CD4-positive, alpha-beta T cell (primary cell): ENCODE measurements at regions not wholly inside any gene's neighbourhood (a gene's known extent, or its start where the extent isn't known, plus 50 kb on each side); places are given as distances from the start of the nearest gene placed in this dataset.

Experiments
- ATAC-seq: fragments of 200-7000 bp; cut with Tn5 transposase; one replicate; pipeline ENCODE4 v1.10.0; 2022; ENCODE audit warnings: mild to moderate bottlenecking; ENCODE audit not compliant: poor library complexity
- CTCF ChIA-PET: fragments of 350-600 bp; sonication (Branson Sonifier 250); formaldehyde crosslinking; loops from one replicate; lab custom pipeline; 2021; ENCODE audit warnings: antibody characterized with exemption, inconsistent platforms; lab: Charles Lee
- POLR2A ChIA-PET: fragments of 350-600 bp; sonication (Branson Sonifier 250); formaldehyde crosslinking; loops from one replicate; lab custom pipeline; 2021; ENCODE audit warnings: antibody characterized with exemption, inconsistent platforms; lab: Charles Lee
- DNase-seq, 14 experiments: peaks; one replicate each; pipeline ENCODE4 v3.0.0-alpha.2; 2013 to 2020; ENCODE audit warnings: mixed read lengths in 2 of 14
- H3K27ac ChIP-seq, 2 donors: one replicate each; pipeline versions ENCODE4 v1.5.1 to v1.7.0; 2013; ENCODE audit warnings: low read length in 2 of 2, low read depth in 1 of 2, mild to moderate bottlenecking in 1 of 2
- H3K27me3 ChIP-seq, 2 experiments: 1 replicate in 1 of 2; 2 replicates in 1 of 2; pipeline versions ENCODE4 v1.6.1 to v1.7.0; 2013; ENCODE audit warnings: low read length in 2 of 2, control low read depth in 1 of 2, mild to moderate bottlenecking in 1 of 2, moderate library complexity in 1 of 2; ENCODE audit not compliant: insufficient read depth in 2 of 2, control insufficient read depth in 1 of 2
- H3K36me3 ChIP-seq: one replicate; pipeline ENCODE4 v1.6.1; 2013; ENCODE audit warnings: low read length, control low read depth; ENCODE audit not compliant: insufficient read depth
- H3K4me1 ChIP-seq: one replicate; pipeline ENCODE4 v1.6.1; 2013; ENCODE audit warnings: low read length, control low read depth; ENCODE audit not compliant: insufficient read depth
- H3K4me3 ChIP-seq: one replicate; pipeline ENCODE4 v1.5.1; 2013; ENCODE audit warnings: mild to moderate bottlenecking, low read length, moderate library complexity
- H3K9me3 ChIP-seq, 2 experiments: 1 replicate in 1 of 2; 2 replicates in 1 of 2; pipeline versions ENCODE4 v1.6.1 to v1.7.0; 2013; ENCODE audit warnings: low read length in 2 of 2, mild to moderate bottlenecking in 2 of 2, control low read depth in 1 of 2, moderate library complexity in 1 of 2; ENCODE audit not compliant: control insufficient read depth in 1 of 2, insufficient read depth in 1 of 2
- H3K27ac Mint-ChIP-seq: one replicate; pipeline ENCODE4 v1.8.0; 2020; ENCODE audit warnings: mixed read lengths
- H3K27me3 Mint-ChIP-seq: one replicate; pipeline ENCODE4 v1.8.0; 2021; ENCODE audit warnings: mixed read lengths
- H3K36me3 Mint-ChIP-seq: one replicate; pipeline ENCODE4 v1.8.0; 2021; ENCODE audit warnings: low read depth, mixed read lengths
- H3K4me1 Mint-ChIP-seq: one replicate; pipeline ENCODE4 v1.8.0; 2021; ENCODE audit warnings: low read depth, mixed read lengths
- H3K4me3 Mint-ChIP-seq: one replicate; pipeline ENCODE4 v1.8.0; 2020; ENCODE audit warnings: mild to moderate bottlenecking, mixed read lengths
- H3K9me3 Mint-ChIP-seq: one replicate; pipeline ENCODE4 v1.8.0; 2020; ENCODE audit warnings: mixed read lengths
- CTCF ChIP-seq: fragments of 200-600 bp; IDR thresholded peaks from one replicate; pipeline ENCODE4 v1.8.0; 2022; ENCODE audit warnings: antibody characterized with exemption, mild to moderate bottlenecking
- intact Hi-C, 2 experiments: fragments of 100-400 bp; cut with DNase I in 1 of 2; cut with micrococcal nuclease in 1 of 2; formaldehyde crosslinking; loops; one replicate each; pipeline versions ENCODE4 v1.15.1 to v1.9.0; 2023 to 2025; cut with DNase I, micrococcal nuclease

- no peak for TF ChIP-seq CTCF
- H3K27ac ChIP-seq = no peak overlapping the region
- peaks cover 0 to 13% of the 10 kb centered on the region in 2 experiments for H3K9me3 ChIP-seq
- no peaks in the 10 kb centered on the region for H3K36me3 ChIP-seq
- H3K9me3 Mint-ChIP-seq = no peaks in the 10 kb centered on the region
- ATAC-seq (no peak), DNase-seq (no peak)
- no peaks in the 10 kb centered on the region for H3K36me3 Mint-ChIP-seq
- no peaks in the 10 kb centered on the region for H3K4me1 ChIP-seq
- CTCF ChIA-PET = no interaction called here
- no peak overlapping the region for H3K4me3 Mint-ChIP-seq
- POLR2A ChIA-PET = no interaction called here
- intact Hi-C loops = no loop called here
- H3K27me3 ChIP-seq = no peaks in the 10 kb centered on the region
- no peak overlapping the region for H3K4me3 ChIP-seq
- H3K27ac Mint-ChIP-seq = peak overlapping the region; percentile 27
- no peaks in the 10 kb centered on the region for H3K4me1 Mint-ChIP-seq
- H3K27me3 Mint-ChIP-seq = no peaks in the 10 kb centered on the region
Measured at GRCh38 chr2:106339609-106340008, 128.6 kb downstream of the RGPD3 start.

- no peak for DNase-seq
- Histone ChIP-seq H3K4me3 (no peak overlapping the region), H3K9me3 (peaks cover 0 to 9% of the 10 kb centered on the region in 2 experiments), H3K4me1 (no peaks in the 10 kb centered on the region), H3K36me3 (no peaks in the 10 kb centered on the region), H3K27me3 (no peaks in the 10 kb centered on the region), H3K27ac (no peak overlapping the region)
- Mint-ChIP-seq H3K4me3 (no peak overlapping the region), H3K27me3 (no peaks in the 10 kb centered on the region), H3K9me3 (no peaks in the 10 kb centered on the region), H3K36me3 (no peaks in the 10 kb centered on the region), H3K4me1 (no peaks in the 10 kb centered on the region), H3K27ac (no peak overlapping the region)
- intact Hi-C loops = no loop called here
- ChIA-PET CTCF (no interaction called here), POLR2A (no interaction called here)
- no peak for ATAC-seq
- TF ChIP-seq CTCF = no peak
Measured at GRCh38 chr2:106339132-106339531, 129.1 kb downstream of the RGPD3 start.

- Histone ChIP-seq H3K9me3 (peaks cover 0 to 4% of the 10 kb centered on the region in 2 experiments), H3K4me3 (no peak overlapping the region), H3K4me1 (no peaks in the 10 kb centered on the region), H3K27me3 (no peaks in the 10 kb centered on the region), H3K27ac (no peak overlapping the region), H3K36me3 (no peaks in the 10 kb centered on the region)
- H3K4me3 Mint-ChIP-seq = no peak overlapping the region
- no peaks in the 10 kb centered on the region for H3K4me1 Mint-ChIP-seq
- ChIA-PET CTCF (no interaction called here), POLR2A (no interaction called here)
- H3K36me3 Mint-ChIP-seq = no peaks in the 10 kb centered on the region
- no peaks in the 10 kb centered on the region for H3K27me3 Mint-ChIP-seq
- no peak for ATAC-seq
- DNase-seq = no peak
- H3K9me3 Mint-ChIP-seq = no peaks in the 10 kb centered on the region
- TF ChIP-seq CTCF = no peak
- intact Hi-C loops = no loop called here
- H3K27ac Mint-ChIP-seq = no peak overlapping the region
Measured at GRCh38 chr2:106338043-106338442, 130.2 kb downstream of the RGPD3 start.
